Lung (tissue), 11 donors: ENCODE measurements at regions not wholly inside any gene's neighbourhood (a gene's known extent, or its start where the extent isn't known, plus 50 kb on each side); places are given as distances from the start of the nearest gene placed in this dataset.
A peak's percentile ranks its signal among the peaks of the same experiment; 100 is the strongest.
"Not testable (repeated sequence)": the region's sequence is repeated elsewhere in the genome, so short reads cannot be mapped to it uniquely, and the experiment has no call there.

Experiments
- ATAC-seq: fragments of 200-7000 bp; cut with Tn5 transposase; one replicate; pipeline ENCODE4 v1.9.1; 2020; ENCODE audit warnings: moderate number of reproducible peaks; ENCODE audit not compliant: insufficient read depth, low FRiP score
- DNase-seq, 3 donors: peaks; one replicate each; pipeline ENCODE4 v3.0.0-alpha.2; 2013 to 2017
- H3K27ac ChIP-seq, 2 donors: one replicate each; pipeline ENCODE4 v1.5.1; 2013; ENCODE audit warnings: mild to moderate bottlenecking in 2 of 2, moderate library complexity in 2 of 2, control low read depth in 1 of 2, inconsistent platforms in 1 of 2, low read depth in 1 of 2, low read length in 1 of 2
- H3K27me3 ChIP-seq, 3 donors: one replicate each; pipeline ENCODE4 v1.5.1; 2013; ENCODE audit warnings: low read length in 2 of 3; ENCODE audit not compliant: control insufficient read depth in 3 of 3, insufficient read depth in 3 of 3
- H3K36me3 ChIP-seq, 4 donors: one replicate each; pipeline ENCODE4 v1.5.1; 2013; ENCODE audit warnings: low read length in 4 of 4, mild to moderate bottlenecking in 1 of 4, moderate library complexity in 1 of 4; ENCODE audit not compliant: control insufficient read depth in 4 of 4, insufficient read depth in 4 of 4
- H3K4me1 ChIP-seq, 5 donors: one replicate each; pipeline ENCODE4 v1.5.1; 2013; ENCODE audit warnings: low read length in 5 of 5, mild to moderate bottlenecking in 2 of 5, moderate library complexity in 1 of 5; ENCODE audit not compliant: control insufficient read depth in 5 of 5, insufficient read depth in 5 of 5
- H3K4me3 ChIP-seq: one replicate; pipeline ENCODE4 v1.5.1; 2013; ENCODE audit warnings: mild to moderate bottlenecking, control low read depth, moderate library complexity
- H3K9ac ChIP-seq, 2 donors: one replicate each; pipeline ENCODE4 v1.5.1; 2013; ENCODE audit warnings: low read length in 2 of 2, control low read depth in 1 of 2; ENCODE audit not compliant: insufficient read depth in 1 of 2
- H3K9me3 ChIP-seq, 4 donors: one replicate each; pipeline ENCODE4 v1.5.1; 2013; ENCODE audit warnings: low read length in 3 of 4, mild to moderate bottlenecking in 1 of 4, moderate library complexity in 1 of 4; ENCODE audit not compliant: control insufficient read depth in 4 of 4, insufficient read depth in 3 of 4
- CTCF ChIP-seq: IDR thresholded peaks from 2 replicates; pipeline ENCODE4 v1.5.1; 2012; ENCODE audit warnings: mild to moderate bottlenecking; ENCODE audit errors: control extremely low read depth, extremely low read depth
- WGBS, 2 donors: extraction: QIAGEN DNeasy Blood & Tissue Kit; methylation state at CpG; one replicate each; pipeline ENCODE4 v1.1.7; 2013; 5-methylcytosine and 5-hydroxymethylcytosine counted together
- donor health status: control.
- donor health status: control.
- donor health status: Bipolar disorder and iron deficiency.
- donor health status: healthy.
- donor health status: DM: yes; HTN: yes; CAD: no.

- Histone ChIP-seq H3K27me3 (no peaks in the 10 kb centered on the region), H3K4me1 (no peaks in the 10 kb centered on the region), H3K27ac (no peak overlapping the region), H3K4me3 (no peak overlapping the region), H3K36me3 (no peaks in the 10 kb centered on the region), H3K9me3 (peaks cover 0 to 4% (median 0%) of the 10 kb centered on the region in 4 donors), H3K9ac (no peak overlapping the region)
- ATAC-seq: no peak
- peak in 1 of 3 donors; percentile 40 for DNase-seq
- TF ChIP-seq CTCF: no peak
- 19 to 58% methylated on average over 2 of the region's 2 CpGs for WGBS, 2 donors
These were observed 726.0 kb downstream of the DIAPH3 start for GRCh38 chr13:59437544-59438301.

GRCh38 chr13:59439776-59440428, 723.8 kb downstream of the DIAPH3 start:
- TF ChIP-seq CTCF: no peak
- no peak overlapping the region for H3K9ac ChIP-seq
- no peak overlapping the region for H3K27ac ChIP-seq
- DNase-seq (no peak), ATAC-seq (no peak)
- no peaks in the 10 kb centered on the region for H3K36me3 ChIP-seq
- H3K27me3 ChIP-seq: no peaks in the 10 kb centered on the region
- peaks cover 0 to 2% (median 0%) of the 10 kb centered on the region in 4 donors for H3K9me3 ChIP-seq
- no peak overlapping the region for H3K4me3 ChIP-seq
- 90 to 97% methylated on average over 29 of the region's 29 CpGs for WGBS, 2 donors
- H3K4me1 ChIP-seq: no peaks in the 10 kb centered on the region

- ATAC-seq, H3K27ac ChIP-seq, H3K4me1 ChIP-seq, H3K36me3 ChIP-seq, H3K9ac ChIP-seq, H3K4me3 ChIP-seq, H3K27me3 ChIP-seq, DNase-seq, H3K9me3 ChIP-seq: not testable (repeated sequence)
- WGBS, 2 donors: 43 to 69% methylated on average over 13 of the region's 13 CpGs
These were observed 722.7 kb downstream of the DIAPH3 start for GRCh38 chr13:59441068-59441467.

- Histone ChIP-seq H3K27ac (no peak overlapping the region), H3K27me3 (no peaks in the 10 kb centered on the region), H3K9me3 (no peaks in the 10 kb centered on the region), H3K4me3 (no peak overlapping the region), H3K9ac (no peak overlapping the region), H3K4me1 (no peaks in the 10 kb centered on the region), H3K36me3 (no peaks in the 10 kb centered on the region)
- no peak for TF ChIP-seq CTCF
- no peak for ATAC-seq
- 86% methylated on average over 7 of the region's 7 CpGs for WGBS, 2 donors
- no peak for DNase-seq
These were observed 722.0 kb downstream of the DIAPH3 start for GRCh38 chr13:59441596-59442280.
